Heart left ventricle (tissue), 13 donors: ENCODE measurements at regions not wholly inside any gene's neighbourhood (a gene's known extent, or its start where the extent isn't known, plus 50 kb on each side); places are given as distances from the start of the nearest gene placed in this dataset.

Experiments used
- POLR2A ChIP-seq, 2 donors: fragments of 450-650 bp; IDR thresholded peaks; one replicate each; pipeline ENCODE4 v1.6.1; 2017; ENCODE audit warnings: antibody characterized with exemption in 2 of 2, mild to moderate bottlenecking in 2 of 2, moderate library complexity in 2 of 2
- TF ChIP-seq, protein P1 (sequence below), 12 donors: fragments of 200-600 bp; sonication (generic) in 4 of 12; IDR thresholded peaks; one replicate each; pipeline versions ENCODE4 v1.5.0 to v1.8.0; 2018 to 2022; ENCODE audit warnings: antibody characterized with exemption in 12 of 12, mild to moderate bottlenecking in 5 of 12
- donor health status: ischemic (EF 13 %, LVEDD 7.1; RV severe dilation, severe dysfunction).
- donor health status: DM: no; HTN: yes; CAD: no.
- donor health status: DM: no; HTN: no; CAD: no.
- donor health status: ischemic (EF 25% LVEDD 6.9; RV normal size, moderate dysfunction).
- donor health status: ischemic (EF 25% LVEDD 5.7; RV mildly dilated, moderate dysfunction).
- donor health status: ischemic (EF 35%, LVEDD 5.7; RV mildly dilated, moderate dysfunction).
- donor health status: nonischemic (EF 11% LVEDD 7.7; RV severe dilation, severe dysfunction).
- donor health status: DM: yes; HTN: yes; CAD: no.
- donor health status: PGD.
- donor health status: ischemic (EF 29% LVEDD 5.4; RV normal size, mild dysfunction).
- donor health status: nonischemic (EF 23%, LVEDD 6.1; RV moderate dilation, normal function).

DNA sequence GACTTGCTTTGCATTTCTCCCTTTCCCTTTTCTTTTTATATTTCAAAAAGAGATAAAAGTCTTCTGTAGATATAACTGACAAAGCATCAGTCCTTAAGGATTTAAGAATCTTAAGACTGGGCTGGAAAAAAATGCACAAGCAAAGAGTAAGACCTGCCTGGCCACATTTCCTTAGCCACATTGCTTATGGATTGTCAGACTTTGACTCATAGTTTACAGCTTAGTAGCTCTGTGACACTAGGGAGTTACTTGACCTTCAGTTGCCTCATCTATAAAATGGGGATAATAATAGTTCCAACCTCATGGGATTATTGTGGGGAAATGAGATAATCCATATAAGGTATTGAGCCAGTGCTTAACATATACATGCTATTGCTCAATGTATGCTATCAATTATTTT lies 66.4 kb upstream of the STK38L start:
- TF ChIP-seq, protein P1, sequence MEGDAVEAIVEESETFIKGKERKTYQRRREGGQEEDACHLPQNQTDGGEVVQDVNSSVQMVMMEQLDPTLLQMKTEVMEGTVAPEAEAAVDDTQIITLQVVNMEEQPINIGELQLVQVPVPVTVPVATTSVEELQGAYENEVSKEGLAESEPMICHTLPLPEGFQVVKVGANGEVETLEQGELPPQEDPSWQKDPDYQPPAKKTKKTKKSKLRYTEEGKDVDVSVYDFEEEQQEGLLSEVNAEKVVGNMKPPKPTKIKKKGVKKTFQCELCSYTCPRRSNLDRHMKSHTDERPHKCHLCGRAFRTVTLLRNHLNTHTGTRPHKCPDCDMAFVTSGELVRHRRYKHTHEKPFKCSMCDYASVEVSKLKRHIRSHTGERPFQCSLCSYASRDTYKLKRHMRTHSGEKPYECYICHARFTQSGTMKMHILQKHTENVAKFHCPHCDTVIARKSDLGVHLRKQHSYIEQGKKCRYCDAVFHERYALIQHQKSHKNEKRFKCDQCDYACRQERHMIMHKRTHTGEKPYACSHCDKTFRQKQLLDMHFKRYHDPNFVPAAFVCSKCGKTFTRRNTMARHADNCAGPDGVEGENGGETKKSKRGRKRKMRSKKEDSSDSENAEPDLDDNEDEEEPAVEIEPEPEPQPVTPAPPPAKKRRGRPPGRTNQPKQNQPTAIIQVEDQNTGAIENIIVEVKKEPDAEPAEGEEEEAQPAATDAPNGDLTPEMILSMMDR (IDR thresholded peaks at IDR 0.05): no peak
- no peak for TF ChIP-seq POLR2A (IDR thresholded peaks at IDR 0.05)
